Fibroblast of mammary gland (primary cell): ENCODE measurements at regions not wholly inside any gene's neighbourhood (a gene's known extent, or its start where the extent isn't known, plus 50 kb on each side); places are given as distances from the start of the nearest gene placed in this dataset.

Experiments
- DNase-seq: peaks from one replicate; pipeline ENCODE4 v3.0.0-alpha.2; 2010; ENCODE audit warnings: low read depth
- H3K4me3 ChIP-seq: 2 replicates; pipeline ENCODE4 v1.5.1; 2011; ENCODE audit warnings: low read depth, mild to moderate bottlenecking, low read length, moderate library complexity; ENCODE audit not compliant: control insufficient read depth
- TF ChIP-seq, protein P1 (sequence below): conservative IDR thresholded peaks from 2 replicates; pipeline ENCODE4 v1.5.1; 2011; ENCODE audit warnings: low read depth, low read length, inconsistent platforms; ENCODE audit not compliant: control insufficient read depth, insufficient read depth

DNA sequence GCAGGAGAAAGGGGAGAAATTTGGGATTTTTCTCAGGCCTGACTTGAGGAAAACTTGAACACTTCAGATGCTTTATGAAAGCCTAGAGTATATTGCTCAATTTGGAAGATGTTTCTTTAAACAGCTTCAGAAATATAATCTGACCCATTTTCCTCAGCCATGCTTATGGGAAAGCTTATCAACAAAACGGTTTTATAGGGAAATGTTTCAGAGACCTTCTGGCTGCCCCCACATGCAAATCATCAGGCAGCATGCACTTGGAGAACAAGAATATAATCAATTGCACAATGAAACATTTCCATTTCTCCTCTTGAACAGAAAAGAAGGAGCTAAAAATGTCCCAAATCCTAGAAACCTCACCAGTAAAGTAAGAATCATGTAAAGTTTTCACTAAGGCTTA is 411.2 kb upstream of the ETAA1 start:
- no peak overlapping the region for H3K4me3 ChIP-seq
- DNase-seq: no peak
- TF ChIP-seq, protein P1, sequence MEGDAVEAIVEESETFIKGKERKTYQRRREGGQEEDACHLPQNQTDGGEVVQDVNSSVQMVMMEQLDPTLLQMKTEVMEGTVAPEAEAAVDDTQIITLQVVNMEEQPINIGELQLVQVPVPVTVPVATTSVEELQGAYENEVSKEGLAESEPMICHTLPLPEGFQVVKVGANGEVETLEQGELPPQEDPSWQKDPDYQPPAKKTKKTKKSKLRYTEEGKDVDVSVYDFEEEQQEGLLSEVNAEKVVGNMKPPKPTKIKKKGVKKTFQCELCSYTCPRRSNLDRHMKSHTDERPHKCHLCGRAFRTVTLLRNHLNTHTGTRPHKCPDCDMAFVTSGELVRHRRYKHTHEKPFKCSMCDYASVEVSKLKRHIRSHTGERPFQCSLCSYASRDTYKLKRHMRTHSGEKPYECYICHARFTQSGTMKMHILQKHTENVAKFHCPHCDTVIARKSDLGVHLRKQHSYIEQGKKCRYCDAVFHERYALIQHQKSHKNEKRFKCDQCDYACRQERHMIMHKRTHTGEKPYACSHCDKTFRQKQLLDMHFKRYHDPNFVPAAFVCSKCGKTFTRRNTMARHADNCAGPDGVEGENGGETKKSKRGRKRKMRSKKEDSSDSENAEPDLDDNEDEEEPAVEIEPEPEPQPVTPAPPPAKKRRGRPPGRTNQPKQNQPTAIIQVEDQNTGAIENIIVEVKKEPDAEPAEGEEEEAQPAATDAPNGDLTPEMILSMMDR: no peak

- DNase-seq: no peak
- TF ChIP-seq, protein P1: no peak
- no peak overlapping the region for H3K4me3 ChIP-seq
Observed at GRCh38 chr2:66987733-66988132, 409.4 kb upstream of the ETAA1 start.

- TF ChIP-seq, protein P1: no peak
- H3K4me3 ChIP-seq: no peak overlapping the region
- DNase-seq: no peak
Observed at GRCh38 chr2:66994654-66995053, 402.5 kb upstream of the ETAA1 start.

DNA sequence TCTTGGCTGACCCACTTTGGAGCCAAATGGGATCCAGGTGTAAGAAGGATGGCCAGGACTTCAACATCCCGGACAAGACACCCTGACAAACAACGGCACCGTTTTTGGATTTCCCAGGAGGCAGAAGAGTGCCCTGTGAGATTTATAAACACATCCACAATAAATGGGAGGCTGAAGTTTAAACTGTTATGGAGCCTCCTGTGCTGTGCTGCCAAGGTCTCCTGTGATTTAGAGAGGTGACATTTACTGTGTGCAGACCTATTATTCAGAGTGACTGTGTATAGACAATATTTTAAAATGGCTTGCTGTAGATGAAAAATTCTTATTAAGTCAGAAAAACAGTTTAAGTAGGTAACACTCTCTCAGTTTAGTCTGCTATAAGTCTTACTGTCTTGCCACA is 401.5 kb upstream of the ETAA1 start:
- no peak overlapping the region for H3K4me3 ChIP-seq
- TF ChIP-seq, protein P1: no peak
- no peak for DNase-seq

DNA sequence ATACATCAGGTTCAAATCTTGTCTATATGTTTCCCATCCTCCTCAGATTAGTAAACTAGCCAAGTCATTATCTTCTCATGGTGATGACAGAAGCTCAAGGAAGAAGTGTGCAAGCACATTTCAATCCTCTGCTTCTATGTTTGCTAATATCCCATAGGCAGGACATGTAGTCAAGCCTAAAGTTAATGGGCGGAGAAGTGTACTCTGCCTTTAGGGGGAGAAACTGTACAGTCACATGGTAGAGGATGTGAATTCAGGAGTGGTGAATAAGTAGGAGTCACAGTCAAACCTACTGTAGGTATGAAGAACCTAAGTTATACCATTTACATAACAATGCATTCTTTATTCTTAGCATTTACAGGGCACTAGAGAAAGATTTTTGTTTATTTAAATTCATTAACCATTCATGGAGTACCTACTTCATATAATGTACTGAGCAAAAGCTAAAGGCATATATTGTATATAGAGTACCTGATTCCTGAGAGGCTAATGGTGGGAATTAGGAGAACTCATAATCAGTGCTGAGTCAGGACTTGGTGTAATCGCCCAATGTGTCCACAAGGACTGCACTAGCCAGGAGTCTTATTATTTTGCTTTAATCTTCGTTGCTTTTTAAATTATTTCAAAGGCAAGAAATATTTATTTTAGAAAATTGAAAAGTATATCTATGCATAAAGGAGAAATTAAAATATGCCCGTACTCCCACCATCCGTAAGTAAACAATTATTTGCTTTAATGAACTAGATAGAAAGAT is 394.3 kb upstream of the ETAA1 start:
- no peak overlapping the region for H3K4me3 ChIP-seq
- no peak for DNase-seq
- TF ChIP-seq, protein P1: peak; percentile 26

DNA sequence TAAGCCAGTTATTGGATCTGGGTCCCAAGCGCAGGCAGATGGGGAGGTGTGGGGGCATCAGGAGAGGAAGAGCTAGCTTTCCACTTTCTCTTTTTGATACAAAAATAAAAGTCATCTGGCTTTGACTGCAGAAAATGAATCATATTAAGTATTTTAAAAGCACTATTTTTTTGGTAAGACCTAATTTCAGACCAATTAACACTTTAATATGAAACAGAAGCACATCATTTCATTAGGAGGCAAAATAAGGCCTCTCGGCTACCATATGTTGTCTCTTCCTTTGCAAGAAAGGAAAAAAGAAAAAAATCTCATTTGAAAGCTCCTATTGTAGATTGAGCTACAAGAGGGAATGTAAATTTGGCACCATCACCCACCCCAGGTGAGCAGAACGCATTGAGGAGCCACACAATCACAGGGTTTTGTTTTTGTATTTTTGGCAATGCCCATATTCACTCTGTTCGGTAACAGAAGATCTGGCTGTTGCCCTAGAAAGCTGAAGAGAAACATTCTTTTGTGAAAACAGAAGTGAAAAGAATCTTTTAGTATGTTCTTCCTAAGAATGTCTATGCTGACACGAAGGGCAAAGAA is 390.7 kb upstream of the ETAA1 start:
- TF ChIP-seq, protein P1: no peak
- DNase-seq: no peak
- no peak overlapping the region for H3K4me3 ChIP-seq
